Hepatocyte (in vitro differentiated cells): ENCODE measurements at regions not wholly inside any gene's neighbourhood (a gene's known extent, or its start where the extent isn't known, plus 50 kb on each side); places are given as distances from the start of the nearest gene placed in this dataset.
A peak's percentile ranks its signal among the peaks of the same experiment; 100 is the strongest.

Experiments used
- DNase-seq: peaks from one replicate; pipeline ENCODE4 v3.0.0-alpha.2; 2016; ENCODE audit warnings: low spot score
- H2AFZ ChIP-seq: fragments of 200-600 bp; sonication (generic); 2 replicates; pipeline ENCODE4 v1.6.0; 2016; ENCODE audit warnings: antibody characterized with exemption, mild to moderate bottlenecking
- H3K27ac ChIP-seq: fragments of 200-600 bp; sonication (generic); 2 replicates; pipeline ENCODE4 v1.5.1; 2016; ENCODE audit warnings: mild to moderate bottlenecking
- H3K27me3 ChIP-seq: fragments of 200-600 bp; sonication (generic); 2 replicates; pipeline ENCODE4 v1.6.1; 2016
- H3K36me3 ChIP-seq: fragments of 200-600 bp; sonication (generic); replicated peaks from 2 replicates; pipeline ENCODE4 v1.5.1; 2016; ENCODE audit warnings: low read depth; ENCODE audit not compliant: insufficient read depth
- H3K4me1 ChIP-seq: fragments of 200-600 bp; sonication (generic); 2 replicates; pipeline ENCODE4 v1.5.1; 2016; ENCODE audit warnings: mild to moderate bottlenecking, moderate library complexity; ENCODE audit not compliant: insufficient read depth
- H3K4me2 ChIP-seq: fragments of 200-600 bp; sonication (generic); 2 replicates; pipeline ENCODE4 v1.6.0; 2016
- H3K4me3 ChIP-seq: fragments of 200-600 bp; sonication (generic); 2 replicates; pipeline ENCODE4 v1.5.1; 2016; ENCODE audit warnings: mild to moderate bottlenecking
- H3K79me2 ChIP-seq: fragments of 200-600 bp; sonication (generic); 2 replicates; pipeline ENCODE4 v1.6.0; 2017; ENCODE audit warnings: mild to moderate bottlenecking
- H3K9me2 ChIP-seq: fragments of 200-600 bp; sonication (generic); replicated peaks from 2 replicates; pipeline ENCODE4 v1.6.0; 2017; ENCODE audit warnings: mild to moderate bottlenecking; ENCODE audit not compliant: insufficient read depth
- H3K9me3 ChIP-seq: fragments of 200-600 bp; sonication (generic); 2 replicates; pipeline ENCODE4 v1.5.1; 2016; ENCODE audit warnings: low read depth, mild to moderate bottlenecking
- H4K20me1 ChIP-seq: fragments of 200-600 bp; sonication (generic); 2 replicates; pipeline ENCODE4 v1.6.0; 2016; ENCODE audit warnings: mild to moderate bottlenecking; ENCODE audit not compliant: insufficient read depth, poor library complexity, severe bottlenecking
- EZH2 ChIP-seq: fragments of 200-600 bp; sonication (generic); IDR thresholded peaks from 2 replicates; pipeline ENCODE4 v1.6.1; 2016; ENCODE audit warnings: antibody characterized with exemption, mild to moderate bottlenecking, borderline replicate concordance
- EZH2phosphoT487 ChIP-seq: fragments of 200-600 bp; sonication (generic); IDR thresholded peaks from one replicate; pipeline ENCODE4 v1.6.1; 2018; ENCODE audit warnings: antibody characterized with exemption, mild to moderate bottlenecking, low read depth, moderate library complexity; ENCODE audit not compliant: unreplicated experiment, severe bottlenecking
- WGBS: methylation state at CpG from one replicate; pipeline ENCODE4 v1.1.6; 2016; ENCODE audit warnings: low lambda C conversion rate; ENCODE audit errors: missing lambda C conversion rate; 5-methylcytosine and 5-hydroxymethylcytosine counted together
- TF ChIP-seq, protein P1 (sequence below): fragments of 200-600 bp; sonication (generic); IDR thresholded peaks from 2 replicates; pipeline ENCODE4 v1.5.1; 2016; ENCODE audit warnings: antibody characterized with exemption, mild to moderate bottlenecking; ENCODE audit not compliant: poor library complexity

DNA sequence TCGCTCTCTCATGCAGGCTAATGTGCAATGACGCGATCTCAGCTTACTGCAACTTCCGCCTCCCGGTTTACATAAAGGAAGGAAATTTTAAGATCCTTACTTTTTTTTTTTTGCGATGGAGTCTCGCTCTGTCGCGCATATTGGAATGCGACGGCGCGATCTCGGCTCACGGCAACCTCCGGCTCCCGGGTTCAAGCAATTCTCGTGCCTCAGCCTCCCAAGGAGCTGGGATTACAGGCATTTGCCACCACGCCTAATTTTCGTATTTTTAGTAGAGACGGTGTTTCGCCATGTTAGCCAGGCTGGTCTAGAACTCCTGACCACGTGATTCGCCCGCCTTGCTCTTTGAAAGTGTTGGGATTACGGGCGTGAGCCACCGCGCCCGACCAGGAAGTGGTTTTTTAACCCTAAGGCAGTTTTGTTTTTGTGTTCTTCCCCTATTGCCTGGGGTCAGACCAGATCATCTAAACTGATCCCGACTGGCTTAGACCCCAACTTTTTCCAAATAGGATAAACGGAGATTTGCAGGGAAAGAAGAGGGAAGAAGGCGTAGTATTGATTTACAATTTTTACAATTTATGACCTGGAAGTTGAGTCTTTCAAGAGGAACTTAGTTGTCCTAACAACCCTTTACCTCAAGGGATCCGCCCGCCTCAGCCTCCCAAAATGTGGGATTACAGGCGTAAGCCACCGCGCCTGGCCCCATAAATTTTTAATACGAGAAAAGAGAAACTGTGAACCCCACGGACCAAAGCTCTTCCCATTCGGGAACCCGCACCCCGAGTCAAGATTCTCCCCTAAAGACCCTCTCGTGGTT lies 142.0 kb downstream of the ZNF737 start:
- Histone ChIP-seq H3K4me3 (peak overlapping the region; percentile 61), H3K27ac (peak overlapping the region; percentile 99), H3K4me2 (peak overlapping the region; percentile 82), H3K9me3 (no peaks in the 10 kb centered on the region), H4K20me1 (no peaks in the 10 kb centered on the region), H3K27me3 (no peaks in the 10 kb centered on the region), H3K9me2 (no peaks in the 10 kb centered on the region), H2AFZ (peak overlapping the region; percentile 90), H3K79me2 (peaks cover 8% of the 10 kb centered on the region), H3K36me3 (no peaks in the 10 kb centered on the region), H3K4me1 (no peaks in the 10 kb centered on the region)
- TF ChIP-seq, protein P1, sequence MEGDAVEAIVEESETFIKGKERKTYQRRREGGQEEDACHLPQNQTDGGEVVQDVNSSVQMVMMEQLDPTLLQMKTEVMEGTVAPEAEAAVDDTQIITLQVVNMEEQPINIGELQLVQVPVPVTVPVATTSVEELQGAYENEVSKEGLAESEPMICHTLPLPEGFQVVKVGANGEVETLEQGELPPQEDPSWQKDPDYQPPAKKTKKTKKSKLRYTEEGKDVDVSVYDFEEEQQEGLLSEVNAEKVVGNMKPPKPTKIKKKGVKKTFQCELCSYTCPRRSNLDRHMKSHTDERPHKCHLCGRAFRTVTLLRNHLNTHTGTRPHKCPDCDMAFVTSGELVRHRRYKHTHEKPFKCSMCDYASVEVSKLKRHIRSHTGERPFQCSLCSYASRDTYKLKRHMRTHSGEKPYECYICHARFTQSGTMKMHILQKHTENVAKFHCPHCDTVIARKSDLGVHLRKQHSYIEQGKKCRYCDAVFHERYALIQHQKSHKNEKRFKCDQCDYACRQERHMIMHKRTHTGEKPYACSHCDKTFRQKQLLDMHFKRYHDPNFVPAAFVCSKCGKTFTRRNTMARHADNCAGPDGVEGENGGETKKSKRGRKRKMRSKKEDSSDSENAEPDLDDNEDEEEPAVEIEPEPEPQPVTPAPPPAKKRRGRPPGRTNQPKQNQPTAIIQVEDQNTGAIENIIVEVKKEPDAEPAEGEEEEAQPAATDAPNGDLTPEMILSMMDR = no peak
- TF ChIP-seq EZH2 = no peak
- TF ChIP-seq EZH2phosphoT487 = no peak
- WGBS = 2% methylated on average over 40 of the region's 44 CpGs
- peak; percentile 61 for DNase-seq

DNA sequence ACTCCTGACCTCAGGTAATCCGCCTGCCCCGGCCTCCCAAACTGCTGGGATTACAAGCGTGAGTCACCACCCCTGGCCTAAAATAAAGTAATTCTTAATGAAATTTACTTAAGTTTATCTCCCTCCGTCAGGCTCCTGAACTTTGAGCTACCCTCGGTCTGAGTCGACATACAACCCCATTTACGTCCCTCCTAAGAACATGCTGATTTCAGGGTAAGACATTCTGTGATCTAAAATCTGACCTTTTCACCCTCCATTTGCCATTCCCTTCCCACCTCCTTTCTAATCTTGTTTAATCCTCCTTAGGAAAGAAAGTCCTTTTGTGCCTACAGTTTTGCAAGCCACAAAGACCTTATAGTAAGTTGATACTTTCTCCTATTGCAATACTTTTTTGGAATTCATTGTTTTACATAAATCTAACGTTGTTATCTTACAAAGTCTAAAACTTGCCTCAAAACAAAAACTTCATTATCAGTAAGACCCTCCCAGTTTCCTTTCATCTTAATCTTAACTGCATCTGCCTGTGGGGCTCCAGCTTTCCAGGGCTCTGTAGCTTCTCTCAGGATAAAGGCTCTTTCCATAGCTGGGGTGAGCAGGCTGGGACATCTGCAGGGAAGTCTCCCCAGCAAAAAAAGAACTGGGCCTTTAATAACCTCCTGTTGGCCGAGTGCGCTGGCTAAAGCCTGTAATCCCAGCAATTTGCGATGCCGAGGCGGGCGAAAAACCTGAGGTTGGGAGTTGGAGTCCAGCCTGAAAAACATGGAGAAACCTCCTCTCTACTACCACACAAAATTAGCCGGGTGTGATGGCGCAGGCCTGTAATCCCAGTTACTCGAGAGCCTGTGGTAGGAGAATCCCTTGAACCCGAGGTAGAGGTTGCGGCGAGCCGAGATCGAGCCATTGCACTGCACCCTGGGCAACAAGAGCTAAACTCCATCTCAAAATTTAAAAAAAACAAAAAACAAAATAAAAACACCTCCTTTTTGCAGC lies 143.1 kb downstream of the ZNF737 start:
- no peaks in the 10 kb centered on the region for H3K4me1 ChIP-seq
- H3K27me3 ChIP-seq = no peaks in the 10 kb centered on the region
- H3K27ac ChIP-seq = peak overlapping the region; percentile 99
- TF ChIP-seq EZH2phosphoT487 (no peak), EZH2 (no peak)
- TF ChIP-seq, protein P1 = no peak
- peaks cover 16% of the 10 kb centered on the region for H3K79me2 ChIP-seq
- no peaks in the 10 kb centered on the region for H3K9me3 ChIP-seq
- DNase-seq = peak; percentile 5
- WGBS = 35% methylated on average over 22 of the region's 22 CpGs
- no peaks in the 10 kb centered on the region for H3K36me3 ChIP-seq
- no peaks in the 10 kb centered on the region for H3K9me2 ChIP-seq
- peak overlapping the region; percentile 90 for H2AFZ ChIP-seq
- H4K20me1 ChIP-seq = no peaks in the 10 kb centered on the region
- H3K4me2 ChIP-seq = peak overlapping the region; percentile 82
- peak overlapping the region; percentile 61 for H3K4me3 ChIP-seq

DNA sequence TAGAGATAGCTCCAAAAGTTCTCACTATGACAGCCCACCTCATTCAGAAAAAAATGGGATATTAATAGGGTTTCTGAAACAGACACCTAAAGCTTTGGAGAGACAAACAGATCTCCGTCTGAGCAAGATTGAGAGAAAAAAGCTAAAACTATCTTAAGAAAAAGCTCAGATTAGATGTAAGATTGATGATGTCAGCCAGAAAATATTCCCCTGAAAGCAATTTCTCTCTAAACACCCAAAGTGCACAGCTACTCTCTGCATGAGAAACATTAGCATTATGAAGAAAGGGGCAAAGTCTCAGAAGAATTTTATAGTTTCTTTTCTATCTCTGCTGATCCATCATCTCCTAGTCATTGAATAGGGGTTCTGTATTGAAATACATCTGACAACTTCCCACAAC lies 148.9 kb downstream of the ZNF737 start:
- Histone ChIP-seq H3K4me3 (no peak overlapping the region), H3K4me2 (no peak overlapping the region), H2AFZ (no peak overlapping the region), H4K20me1 (no peaks in the 10 kb centered on the region), H3K27me3 (no peaks in the 10 kb centered on the region), H3K27ac (peak overlapping the region; percentile 48), H3K79me2 (peaks cover 17% of the 10 kb centered on the region), H3K9me3 (no peaks in the 10 kb centered on the region), H3K36me3 (no peaks in the 10 kb centered on the region), H3K4me1 (no peaks in the 10 kb centered on the region), H3K9me2 (no peaks in the 10 kb centered on the region)
- TF ChIP-seq, protein P1 = no peak
- no peak for TF ChIP-seq EZH2
- no peak for TF ChIP-seq EZH2phosphoT487
- DNase-seq = peak; percentile 4
- WGBS = 63% methylated on average over 1 of the region's 1 CpG
